GM23338 (cell line): ENCODE measurements at regions not wholly inside any gene's neighbourhood (a gene's known extent, or its start where the extent isn't known, plus 50 kb on each side); places are given as distances from the start of the nearest gene placed in this dataset.

Experiments used
- ATAC-seq: fragments of 200-7000 bp; cut with Tn5 transposase; 3 replicates; pipeline ENCODE4 v1.9.1; 2020
- DNase-seq: peaks from one replicate; pipeline ENCODE4 v3.0.0-alpha.2; 2015; ENCODE audit warnings: low spot score
- H2AFZ ChIP-seq: fragments of 200-600 bp; sonication (generic); 2 replicates; pipeline ENCODE4 v1.8.0; 2016; ENCODE audit warnings: antibody characterized with exemption, mild to moderate bottlenecking, moderate library complexity
- H3F3A ChIP-seq: fragments of 200-600 bp; sonication (generic); replicated peaks from 2 replicates; pipeline ENCODE4 v1.8.0; 2017; ENCODE audit warnings: antibody characterized with exemption, mixed run types, low read depth
- H3K27ac ChIP-seq: fragments of 200-600 bp; sonication (generic); 2 replicates; pipeline ENCODE4 v1.6.1; 2016; ENCODE audit warnings: low read depth
- H3K27me3 ChIP-seq: fragments of 200-600 bp; sonication (generic); 2 replicates; pipeline ENCODE4 v1.8.0; 2016; ENCODE audit warnings: mild to moderate bottlenecking, mixed run types, moderate library complexity; ENCODE audit not compliant: insufficient read depth
- H3K36me3 ChIP-seq: fragments of 200-600 bp; sonication (generic); 2 replicates; pipeline ENCODE4 v1.8.0; 2016; ENCODE audit warnings: mild to moderate bottlenecking; ENCODE audit not compliant: insufficient read depth
- H3K4me1 ChIP-seq: fragments of 200-600 bp; sonication (generic); 2 replicates; pipeline ENCODE4 v1.8.0; 2016; ENCODE audit warnings: mild to moderate bottlenecking, moderate library complexity; ENCODE audit not compliant: insufficient read depth
- H3K4me2 ChIP-seq: fragments of 200-600 bp; sonication (generic); 2 replicates; pipeline ENCODE4 v1.7.1; 2017; ENCODE audit warnings: mixed run types
- H3K4me3 ChIP-seq: fragments of 200-600 bp; sonication (generic); 2 replicates; pipeline ENCODE4 v1.6.1; 2016; ENCODE audit warnings: mixed run types
- H3K79me2 ChIP-seq: fragments of 200-600 bp; sonication (generic); replicated peaks from 2 replicates; pipeline ENCODE4 v1.8.0; 2017; ENCODE audit warnings: mild to moderate bottlenecking; ENCODE audit not compliant: insufficient read depth
- H3K9me2 ChIP-seq: fragments of 200-600 bp; sonication (generic); 2 replicates; pipeline ENCODE4 v1.8.0; 2017; ENCODE audit not compliant: insufficient read depth
- H4K20me1 ChIP-seq: fragments of 200-600 bp; sonication (generic); replicated peaks from 2 replicates; pipeline ENCODE4 v1.8.0; 2017; ENCODE audit warnings: mild to moderate bottlenecking; ENCODE audit not compliant: insufficient read depth
- H3K27ac Mint-ChIP-seq: 2 replicates; pipeline ENCODE4 v1.8.0; 2020; ENCODE audit warnings: inconsistent platforms, mild to moderate bottlenecking, moderate library complexity, mixed read lengths
- H3K27me3 Mint-ChIP-seq: 3 replicates; pipeline ENCODE4 v1.8.0; 2022; ENCODE audit warnings: low read depth, mild to moderate bottlenecking, moderate library complexity, mixed read lengths, inconsistent platforms; ENCODE audit not compliant: insufficient read depth, poor library complexity
- H3K36me3 Mint-ChIP-seq: 3 replicates; pipeline ENCODE4 v1.8.0; 2021; ENCODE audit warnings: low read depth, mild to moderate bottlenecking, inconsistent platforms, moderate library complexity, mixed read lengths
- H3K4me1 Mint-ChIP-seq: 3 replicates; pipeline ENCODE4 v1.8.0; 2020; ENCODE audit warnings: mild to moderate bottlenecking, inconsistent platforms, mixed read lengths
- H3K4me3 Mint-ChIP-seq: 3 replicates; pipeline ENCODE4 v1.8.0; 2021; ENCODE audit warnings: moderate library complexity, mild to moderate bottlenecking, inconsistent platforms, mixed read lengths
- H3K9me3 Mint-ChIP-seq: 3 replicates; pipeline ENCODE4 v1.8.0; 2020; ENCODE audit warnings: moderate library complexity, mild to moderate bottlenecking, inconsistent platforms, mixed read lengths
- ETS1 ChIP-seq: IDR thresholded peaks from 2 replicates; pipeline ENCODE4 v1.6.1; 2016; ENCODE audit warnings: antibody characterized with exemption
- EZH2 ChIP-seq: fragments of 200-600 bp; sonication (generic); IDR thresholded peaks from one replicate; pipeline ENCODE4 v1.8.0; 2017; ENCODE audit warnings: antibody characterized with exemption, mild to moderate bottlenecking, low read depth; ENCODE audit not compliant: unreplicated experiment
- NANOG ChIP-seq: IDR thresholded peaks from 2 replicates; pipeline ENCODE4 v1.6.1; 2016; ENCODE audit warnings: antibody characterized with exemption, borderline replicate concordance
- ZNF114 ChIP-seq: fragments of 250-450 bp; sonication (Bioruptor Pico); IDR thresholded peaks from 2 replicates; pipeline ENCODE4 v1.5.0; 2020; ENCODE audit warnings: mild to moderate bottlenecking, moderate library complexity
- ZNF331 ChIP-seq: fragments of 250-450 bp; sonication (Bioruptor Pico); IDR thresholded peaks from 2 replicates; pipeline ENCODE4 v1.5.0; 2020; ENCODE audit warnings: low read depth, mild to moderate bottlenecking, moderate library complexity
- ZNF462 ChIP-seq: fragments of 250-450 bp; sonication (Bioruptor Pico); IDR thresholded peaks from 2 replicates; pipeline ENCODE4 v1.5.0; 2020; ENCODE audit warnings: mild to moderate bottlenecking, moderate library complexity

DNA sequence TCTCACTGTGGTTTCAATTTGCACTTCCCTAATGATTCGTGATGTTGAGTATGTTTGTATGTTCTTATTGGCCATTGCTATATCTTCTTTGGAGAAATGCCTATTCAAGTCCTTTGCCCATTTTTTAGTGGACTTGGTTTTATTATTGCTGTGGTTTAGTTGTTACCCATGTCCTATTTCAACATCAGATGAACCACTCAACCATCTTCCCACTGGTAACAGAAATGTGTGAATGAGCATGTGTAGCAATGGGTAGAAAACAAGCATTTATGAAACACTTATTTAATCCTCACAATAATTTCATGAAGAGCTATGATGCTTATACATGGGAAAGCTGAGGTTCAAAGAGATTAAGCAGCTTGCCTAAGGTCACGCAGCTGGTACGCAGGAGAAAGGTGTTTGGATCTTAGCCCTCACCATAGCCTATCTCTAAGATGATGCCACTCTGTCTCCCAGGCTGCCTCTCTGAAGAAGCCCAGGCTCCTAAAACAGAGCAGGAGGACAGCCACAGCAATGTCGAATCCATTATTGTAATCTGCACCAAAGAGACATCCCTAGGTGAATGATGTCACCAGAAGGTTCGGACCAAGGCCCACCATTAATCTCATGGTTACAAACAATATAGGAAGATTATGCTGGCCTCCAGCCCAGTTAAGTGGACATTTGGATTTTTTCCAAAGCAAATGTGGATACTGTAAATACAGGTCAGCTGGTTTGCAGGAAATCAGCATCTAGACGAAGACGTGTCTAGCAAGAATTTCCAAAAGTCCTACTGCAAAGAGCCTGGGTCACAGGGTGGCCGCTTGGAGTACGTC, 447.6 kb upstream of the ZMIZ1 start:
- H3K27me3 Mint-ChIP-seq: peaks cover 4% of the 10 kb centered on the region
- ATAC-seq (no peak), DNase-seq (no peak)

More for the DNA sequence above, 447.6 kb upstream of the ZMIZ1 start:
- Histone ChIP-seq H3K36me3 (no peaks in the 10 kb centered on the region), H4K20me1 (no peaks in the 10 kb centered on the region), H3K79me2 (no peaks in the 10 kb centered on the region), H3K9me2 (no peaks in the 10 kb centered on the region), H3K4me2 (no peak overlapping the region), H3K4me3 (no peak overlapping the region), H2AFZ (no peak overlapping the region), H3K4me1 (peaks cover 13% of the 10 kb centered on the region), H3K27me3 (no peaks in the 10 kb centered on the region), H3K27ac (no peak overlapping the region), H3F3A (no peaks in the 10 kb centered on the region)
- Mint-ChIP-seq H3K4me1 (peaks cover 11% of the 10 kb centered on the region; the same call in 2 of the 3 replicates), H3K27ac (no peak overlapping the region), H3K4me3 (no peak overlapping the region), H3K9me3 (no peaks in the 10 kb centered on the region), H3K36me3 (no peaks in the 10 kb centered on the region)
- TF ChIP-seq ZNF462 (CRISPR knock-in tag): no peak
- TF ChIP-seq ZNF114: no peak
- no peak for TF ChIP-seq EZH2
- no peak for TF ChIP-seq ETS1
- no peak for TF ChIP-seq NANOG
- no peak for TF ChIP-seq ZNF331
